Progenitor cell of endocrine pancreas (in vitro differentiated cells): ENCODE measurements at regions not wholly inside any gene's neighbourhood (a gene's known extent, or its start where the extent isn't known, plus 50 kb on each side); places are given as distances from the start of the nearest gene placed in this dataset.

Experiments
- DNase-seq: peaks from one replicate; pipeline ENCODE4 v3.0.0; 2021; ENCODE audit warnings: low spot score; ENCODE audit not compliant: unreplicated experiment
- H3K27ac Mint-ChIP-seq: 2 replicates; pipeline ENCODE4 v1.8.0; 2021; ENCODE audit warnings: mild to moderate bottlenecking, moderate library complexity, mixed read lengths
- H3K27me3 Mint-ChIP-seq: 2 replicates; pipeline ENCODE4 v1.8.0; 2021; ENCODE audit warnings: mixed read lengths
- H3K36me3 Mint-ChIP-seq: 2 replicates; pipeline ENCODE4 v1.8.0; 2022; ENCODE audit warnings: mixed read lengths; ENCODE audit not compliant: insufficient read depth
- H3K4me1 Mint-ChIP-seq: 2 replicates; pipeline ENCODE4 v1.8.0; 2021; ENCODE audit warnings: low read depth, mixed read lengths
- H3K4me3 Mint-ChIP-seq: 2 replicates; pipeline ENCODE4 v1.8.0; 2021; ENCODE audit warnings: low read depth, mild to moderate bottlenecking, moderate library complexity, mixed read lengths
- H3K9me3 Mint-ChIP-seq: 2 replicates; pipeline ENCODE4 v1.8.0; 2021; ENCODE audit warnings: low read depth, mixed read lengths
- CTCF ChIP-seq: fragments of 200-600 bp; sonication (generic); IDR thresholded peaks from one replicate; pipeline ENCODE4 v1.5.0; 2021; ENCODE audit warnings: antibody characterized with exemption, mild to moderate bottlenecking; ENCODE audit not compliant: unreplicated experiment

GRCh38 chr9:87336914-87337333 is 160.7 kb upstream of the DAPK1 start:
- peaks cover 9% of the 10 kb centered on the region for H3K27me3 Mint-ChIP-seq
- H3K4me1 Mint-ChIP-seq, result peaks cover 16% of the 10 kb centered on the region
- TF ChIP-seq CTCF, result peak; percentile 82
- no peak for DNase-seq
- peaks cover 1% of the 10 kb centered on the region for H3K9me3 Mint-ChIP-seq
- H3K4me3 Mint-ChIP-seq, result peak overlapping the region; percentile 82
- H3K27ac Mint-ChIP-seq, result no peak overlapping the region
- no peaks in the 10 kb centered on the region for H3K36me3 Mint-ChIP-seq

- Mint-ChIP-seq H3K9me3 (no peaks in the 10 kb centered on the region), H3K27me3 (peaks cover 11% of the 10 kb centered on the region), H3K4me3 (peak overlapping the region; percentile 82), H3K4me1 (peaks cover 16% of the 10 kb centered on the region), H3K27ac (peak overlapping the region; percentile 67), H3K36me3 (no peaks in the 10 kb centered on the region)
- TF ChIP-seq CTCF, result no peak
- DNase-seq, result no peak
Measured at GRCh38 chr9:87337335-87338087, 160.2 kb upstream of the DAPK1 start.

GRCh38 chr9:87338088-87338989 is 159.3 kb upstream of the DAPK1 start:
- H3K4me1 Mint-ChIP-seq, result peaks cover 16% of the 10 kb centered on the region
- no peak for TF ChIP-seq CTCF
- peak overlapping the region; percentile 82 for H3K4me3 Mint-ChIP-seq
- peak overlapping the region; percentile 67 for H3K27ac Mint-ChIP-seq
- H3K9me3 Mint-ChIP-seq, result no peaks in the 10 kb centered on the region
- H3K36me3 Mint-ChIP-seq, result no peaks in the 10 kb centered on the region
- peaks cover 15% of the 10 kb centered on the region for H3K27me3 Mint-ChIP-seq
- no peak for DNase-seq

GRCh38 chr9:87340391-87340790 is 157.3 kb upstream of the DAPK1 start:
- Mint-ChIP-seq H3K4me1 (peaks cover 16% of the 10 kb centered on the region), H3K36me3 (no peaks in the 10 kb centered on the region), H3K27ac (no peak overlapping the region), H3K4me3 (no peak overlapping the region), H3K27me3 (peaks cover 15% of the 10 kb centered on the region), H3K9me3 (no peaks in the 10 kb centered on the region)
- TF ChIP-seq CTCF, result no peak
- no peak for DNase-seq

GRCh38 chr9:87342743-87343142 is 154.9 kb upstream of the DAPK1 start:
- H3K27me3 Mint-ChIP-seq, result peaks cover 15% of the 10 kb centered on the region
- DNase-seq, result no peak
- H3K27ac Mint-ChIP-seq, result no peak overlapping the region
- H3K4me1 Mint-ChIP-seq, result peaks cover 9% of the 10 kb centered on the region
- H3K36me3 Mint-ChIP-seq, result no peaks in the 10 kb centered on the region
- H3K4me3 Mint-ChIP-seq, result no peak overlapping the region
- no peak for TF ChIP-seq CTCF
- no peaks in the 10 kb centered on the region for H3K9me3 Mint-ChIP-seq
